Skeletal muscle satellite cell (primary cell): ENCODE measurements at regions not wholly inside any gene's neighbourhood (a gene's known extent, or its start where the extent isn't known, plus 50 kb on each side); places are given as distances from the start of the nearest gene placed in this dataset.

Experiments used
- H3K27me3 ChIP-seq: 2 replicates; pipeline ENCODE4 v1.7.0; 2013; ENCODE audit warnings: low read length; ENCODE audit not compliant: control insufficient read depth, insufficient read depth
- H3K36me3 ChIP-seq: 2 replicates; pipeline ENCODE4 v1.7.0; 2013; ENCODE audit warnings: mild to moderate bottlenecking, control low read depth, low read length; ENCODE audit not compliant: insufficient read depth
- H3K4me1 ChIP-seq: 2 replicates; pipeline ENCODE4 v1.7.0; 2013; ENCODE audit warnings: low read length; ENCODE audit not compliant: control insufficient read depth, insufficient read depth
- H3K4me2 ChIP-seq: 2 replicates; pipeline ENCODE4 v1.7.0; 2013; ENCODE audit warnings: mild to moderate bottlenecking, low read length
- H3K4me3 ChIP-seq: 2 replicates; pipeline ENCODE4 v1.7.0; 2013; ENCODE audit warnings: low read length
- H3K9ac ChIP-seq: 2 replicates; pipeline ENCODE4 v1.7.0; 2013; ENCODE audit warnings: mild to moderate bottlenecking, low read depth, low read length, moderate library complexity
- H3K9me3 ChIP-seq: replicated peaks from 2 replicates; pipeline ENCODE4 v1.7.0; 2013; ENCODE audit warnings: mild to moderate bottlenecking, control low read depth, low read length

- Histone ChIP-seq H3K9me3 (no peaks in the 10 kb centered on the region), H3K27me3 (no peaks in the 10 kb centered on the region), H3K9ac (no peak overlapping the region), H3K4me2 (no peak overlapping the region), H3K4me3 (no peak overlapping the region), H3K4me1 (peaks cover 52% of the 10 kb centered on the region), H3K36me3 (no peaks in the 10 kb centered on the region)
Measured at GRCh38 chr3:30353711-30354467, 252.5 kb upstream of the TGFBR2 start.

- Histone ChIP-seq H3K9ac (no peak overlapping the region), H3K4me2 (no peak overlapping the region), H3K4me3 (no peak overlapping the region), H3K36me3 (no peaks in the 10 kb centered on the region), H3K9me3 (no peaks in the 10 kb centered on the region), H3K27me3 (no peaks in the 10 kb centered on the region), H3K4me1 (peaks cover 49% of the 10 kb centered on the region)
Measured at GRCh38 chr3:30354513-30354912, 251.9 kb upstream of the TGFBR2 start.

DNA sequence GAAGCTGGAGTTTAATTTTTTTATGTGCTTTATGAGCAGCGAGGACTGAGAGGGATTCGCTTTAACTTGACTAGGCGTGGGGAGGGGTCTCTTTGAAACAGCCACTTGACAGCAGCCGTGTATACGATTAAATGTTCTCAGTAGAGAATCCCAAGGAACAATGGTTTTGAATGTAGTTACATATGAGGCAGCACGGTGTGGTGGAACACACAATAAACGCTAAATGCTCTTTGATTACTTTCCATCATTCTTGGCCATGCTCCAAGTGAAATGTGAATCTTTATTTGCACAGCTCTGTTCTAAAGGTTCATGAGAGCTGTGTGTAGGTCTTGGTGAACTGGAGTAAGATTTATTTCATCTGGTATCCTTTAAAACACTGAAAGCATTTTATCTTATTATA, 251.4 kb upstream of the TGFBR2 start:
- no peak overlapping the region for H3K4me3 ChIP-seq
- H3K4me1 ChIP-seq = peaks cover 44% of the 10 kb centered on the region
- H3K36me3 ChIP-seq = no peaks in the 10 kb centered on the region
- H3K9me3 ChIP-seq = no peaks in the 10 kb centered on the region
- no peak overlapping the region for H3K9ac ChIP-seq
- H3K4me2 ChIP-seq = no peak overlapping the region
- no peaks in the 10 kb centered on the region for H3K27me3 ChIP-seq

DNA sequence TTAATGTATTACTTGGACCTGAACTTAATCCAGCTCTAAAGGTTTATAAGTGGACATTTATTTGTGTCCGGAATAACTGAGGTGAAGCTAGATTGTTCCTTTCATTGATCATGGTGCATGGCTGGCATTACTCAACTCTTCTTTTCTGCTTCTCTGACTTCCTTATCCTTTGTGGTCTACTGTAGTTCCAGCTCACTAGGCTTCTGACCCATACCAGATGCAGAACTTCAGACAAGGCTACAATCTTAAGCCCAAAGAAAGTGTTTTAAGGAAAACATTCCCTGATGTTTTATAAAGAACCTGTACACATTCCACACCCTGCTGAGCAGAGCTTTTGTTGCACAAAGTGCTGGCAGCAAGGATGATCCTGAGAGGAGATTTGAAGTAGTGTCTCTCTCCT, 250.8 kb upstream of the TGFBR2 start:
- H3K4me3 ChIP-seq = no peak overlapping the region
- no peak overlapping the region for H3K4me2 ChIP-seq
- H3K27me3 ChIP-seq = no peaks in the 10 kb centered on the region
- no peaks in the 10 kb centered on the region for H3K36me3 ChIP-seq
- no peaks in the 10 kb centered on the region for H3K9me3 ChIP-seq
- H3K9ac ChIP-seq = no peak overlapping the region
- H3K4me1 ChIP-seq = peaks cover 39% of the 10 kb centered on the region

DNA sequence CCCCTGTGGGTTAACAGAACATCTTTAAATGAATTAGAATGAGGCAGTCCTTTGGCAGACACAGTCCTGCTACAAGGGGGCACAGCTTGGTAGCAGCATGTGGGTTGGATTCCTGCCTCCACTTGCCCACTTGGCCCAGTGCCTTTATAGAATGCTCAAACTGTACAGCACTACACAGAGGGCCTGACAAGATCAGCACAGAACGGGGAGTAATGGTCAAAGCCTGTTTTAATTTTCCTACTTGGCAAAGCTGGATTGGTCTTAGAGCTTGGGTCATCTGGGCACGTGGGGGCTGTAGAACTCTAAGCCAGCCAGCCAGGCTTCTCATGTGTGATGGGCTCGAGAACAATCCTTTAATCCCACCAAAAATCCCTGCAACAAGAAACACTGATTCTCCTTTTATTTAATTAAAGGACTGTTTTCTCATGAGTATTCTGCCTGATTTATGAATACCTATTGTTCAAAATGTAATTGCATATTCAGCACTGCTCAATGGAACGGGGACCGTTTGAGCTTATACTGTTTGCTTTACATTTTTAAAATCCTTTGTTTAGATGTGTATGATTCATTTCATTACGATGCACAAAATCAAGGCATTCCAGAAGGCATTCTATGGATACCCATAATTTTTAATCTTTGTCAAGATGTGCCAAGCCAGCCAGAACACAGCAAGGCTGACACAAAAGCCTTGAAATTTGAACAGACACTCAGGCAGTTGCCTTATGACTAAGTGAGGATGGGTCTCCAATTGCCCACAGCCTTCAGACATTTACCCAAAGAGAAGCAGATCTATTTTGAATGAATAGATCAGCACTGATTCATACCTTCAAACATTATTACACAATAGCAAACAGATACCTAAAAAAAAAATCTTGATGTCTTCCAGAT, 249.3 kb upstream of the TGFBR2 start:
- H3K9ac ChIP-seq = no peak overlapping the region
- H3K9me3 ChIP-seq = no peaks in the 10 kb centered on the region
- H3K27me3 ChIP-seq = no peaks in the 10 kb centered on the region
- H3K36me3 ChIP-seq = no peaks in the 10 kb centered on the region
- peaks cover 35% of the 10 kb centered on the region for H3K4me1 ChIP-seq
- no peak overlapping the region for H3K4me3 ChIP-seq
- H3K4me2 ChIP-seq = no peak overlapping the region

GRCh38 chr3:30357897-30358296, 248.5 kb upstream of the TGFBR2 start:
- H3K9me3 ChIP-seq = no peaks in the 10 kb centered on the region
- no peak overlapping the region for H3K9ac ChIP-seq
- H3K4me3 ChIP-seq = no peak overlapping the region
- H3K27me3 ChIP-seq = no peaks in the 10 kb centered on the region
- H3K4me1 ChIP-seq = peaks cover 32% of the 10 kb centered on the region
- no peaks in the 10 kb centered on the region for H3K36me3 ChIP-seq
- H3K4me2 ChIP-seq = no peak overlapping the region

DNA sequence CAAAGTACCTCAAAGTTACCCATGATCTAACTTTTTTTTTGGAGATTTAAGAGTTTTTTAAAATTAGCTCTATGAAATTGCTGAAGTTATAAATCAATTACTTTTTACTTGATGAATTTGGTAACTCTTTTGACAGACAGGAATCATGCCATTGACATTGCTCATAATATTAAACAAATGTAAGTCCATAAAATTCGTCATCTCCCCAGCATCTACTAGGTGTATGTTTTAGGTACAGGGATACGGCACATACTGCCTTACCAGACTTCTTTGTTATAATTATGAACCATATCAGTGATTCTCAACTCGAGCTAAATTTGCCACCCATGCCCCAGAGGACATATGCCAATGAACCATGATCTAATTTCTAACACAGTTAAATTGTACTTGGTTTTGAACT, 247.5 kb upstream of the TGFBR2 start:
- no peaks in the 10 kb centered on the region for H3K36me3 ChIP-seq
- H3K9ac ChIP-seq = no peak overlapping the region
- H3K4me1 ChIP-seq = peaks cover 30% of the 10 kb centered on the region

GRCh38 chr3:30368978-30369377, 237.4 kb upstream of the TGFBR2 start:
- H3K9me3 ChIP-seq = no peaks in the 10 kb centered on the region
- no peak overlapping the region for H3K9ac ChIP-seq
- H3K4me2 ChIP-seq = no peak overlapping the region
- peaks cover 22% of the 10 kb centered on the region for H3K4me1 ChIP-seq
- H3K4me3 ChIP-seq = no peak overlapping the region
- no peaks in the 10 kb centered on the region for H3K27me3 ChIP-seq
- H3K36me3 ChIP-seq = no peaks in the 10 kb centered on the region

More for the DNA sequence above, 247.5 kb upstream of the TGFBR2 start:
- Histone ChIP-seq H3K27me3 (no peaks in the 10 kb centered on the region), H3K4me3 (no peak overlapping the region), H3K9me3 (no peaks in the 10 kb centered on the region), H3K4me2 (no peak overlapping the region)

DNA sequence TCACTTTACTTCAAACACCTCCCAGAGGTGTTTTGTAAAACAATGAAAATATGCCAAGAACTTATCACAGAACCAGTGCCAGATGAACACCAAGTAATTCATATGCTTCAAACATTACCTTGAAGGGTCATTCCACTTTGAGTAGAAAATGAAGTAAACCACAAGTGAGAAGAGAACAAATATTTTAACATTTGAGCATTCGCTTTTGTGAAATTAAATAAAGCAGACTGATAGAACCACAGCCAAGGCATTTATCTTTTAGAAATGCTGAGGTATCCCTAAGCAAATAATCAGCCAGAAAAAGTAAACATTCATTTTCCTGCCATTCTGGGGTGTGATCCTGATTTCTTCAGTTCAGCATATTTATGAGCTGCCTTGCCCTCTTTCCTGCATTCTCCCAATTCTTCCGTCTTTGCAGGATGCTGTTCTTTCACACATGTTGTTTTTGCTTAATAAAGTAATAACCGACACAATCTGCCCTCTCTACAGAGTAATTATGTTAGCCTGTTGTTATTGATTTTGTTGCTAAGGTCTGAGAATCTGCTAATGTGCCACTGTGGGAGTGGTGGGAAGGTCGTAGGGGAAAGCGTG, 235.6 kb upstream of the TGFBR2 start:
- no peaks in the 10 kb centered on the region for H3K36me3 ChIP-seq
- H3K27me3 ChIP-seq = no peaks in the 10 kb centered on the region
- no peaks in the 10 kb centered on the region for H3K9me3 ChIP-seq
- peak overlapping the region; percentile 31 for H3K4me2 ChIP-seq
- peaks cover 22% of the 10 kb centered on the region for H3K4me1 ChIP-seq
- H3K9ac ChIP-seq = peak overlapping the region; percentile 17
- H3K4me3 ChIP-seq = no peak overlapping the region

DNA sequence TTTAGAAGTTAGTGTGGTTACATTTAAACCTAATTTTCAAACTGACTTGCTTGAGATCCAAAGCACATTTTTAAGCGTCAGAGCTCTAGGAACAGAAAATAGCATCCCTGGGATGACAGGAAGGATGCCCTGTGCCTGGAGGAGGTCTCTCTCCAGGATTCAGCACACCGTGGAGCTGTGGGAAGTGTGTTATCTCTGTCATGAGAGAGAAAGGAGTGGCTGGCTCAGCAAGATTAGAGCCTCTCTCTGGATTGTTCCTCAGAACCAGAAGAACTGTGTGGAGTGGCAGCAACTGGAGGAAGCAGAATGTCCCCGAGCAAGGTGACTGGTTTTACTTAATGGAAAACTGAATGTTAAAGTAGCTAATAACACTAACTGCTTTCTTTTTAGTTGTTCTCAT, 233.6 kb upstream of the TGFBR2 start:
- Histone ChIP-seq H3K9ac (no peak overlapping the region), H3K4me1 (peaks cover 22% of the 10 kb centered on the region), H3K27me3 (no peaks in the 10 kb centered on the region)

GRCh38 chr3:30384546-30385072, 221.8 kb upstream of the TGFBR2 start:
- Histone ChIP-seq H3K9ac (no peak overlapping the region), H3K27me3 (no peaks in the 10 kb centered on the region), H3K4me2 (no peak overlapping the region), H3K9me3 (no peaks in the 10 kb centered on the region), H3K4me3 (no peak overlapping the region), H3K36me3 (no peaks in the 10 kb centered on the region), H3K4me1 (no peaks in the 10 kb centered on the region)

More for the DNA sequence above, 233.6 kb upstream of the TGFBR2 start:
- H3K9me3 ChIP-seq = no peaks in the 10 kb centered on the region
- H3K36me3 ChIP-seq = no peaks in the 10 kb centered on the region
- no peak overlapping the region for H3K4me2 ChIP-seq
- H3K4me3 ChIP-seq = no peak overlapping the region
